ENCODE measurements at regions not wholly inside any gene's neighbourhood (a gene's known extent, or its start where the extent isn't known, plus 50 kb on each side); places are given as distances from the start of the nearest gene placed in this dataset.

DNA sequence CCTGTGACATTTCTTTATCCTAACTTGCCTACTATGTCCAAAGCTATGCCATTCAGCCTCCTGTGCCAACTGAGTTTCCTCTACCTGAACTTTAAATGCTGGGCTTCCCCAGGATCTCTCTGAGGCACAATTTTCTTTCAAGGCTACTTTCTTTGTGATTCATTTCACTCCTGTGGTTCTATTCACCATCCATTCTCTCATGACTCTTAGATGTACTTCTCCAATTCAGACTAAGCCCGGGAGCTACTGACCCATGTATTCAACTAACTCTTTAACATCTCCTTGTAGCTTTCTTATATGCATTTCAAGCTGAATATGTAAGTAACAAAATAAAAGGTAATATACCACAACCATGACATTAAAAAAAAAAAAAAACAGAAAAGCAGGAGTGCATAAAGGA is 738.9 kb upstream of the USP15 start:
- TF ChIP-seq, protein P1, sequence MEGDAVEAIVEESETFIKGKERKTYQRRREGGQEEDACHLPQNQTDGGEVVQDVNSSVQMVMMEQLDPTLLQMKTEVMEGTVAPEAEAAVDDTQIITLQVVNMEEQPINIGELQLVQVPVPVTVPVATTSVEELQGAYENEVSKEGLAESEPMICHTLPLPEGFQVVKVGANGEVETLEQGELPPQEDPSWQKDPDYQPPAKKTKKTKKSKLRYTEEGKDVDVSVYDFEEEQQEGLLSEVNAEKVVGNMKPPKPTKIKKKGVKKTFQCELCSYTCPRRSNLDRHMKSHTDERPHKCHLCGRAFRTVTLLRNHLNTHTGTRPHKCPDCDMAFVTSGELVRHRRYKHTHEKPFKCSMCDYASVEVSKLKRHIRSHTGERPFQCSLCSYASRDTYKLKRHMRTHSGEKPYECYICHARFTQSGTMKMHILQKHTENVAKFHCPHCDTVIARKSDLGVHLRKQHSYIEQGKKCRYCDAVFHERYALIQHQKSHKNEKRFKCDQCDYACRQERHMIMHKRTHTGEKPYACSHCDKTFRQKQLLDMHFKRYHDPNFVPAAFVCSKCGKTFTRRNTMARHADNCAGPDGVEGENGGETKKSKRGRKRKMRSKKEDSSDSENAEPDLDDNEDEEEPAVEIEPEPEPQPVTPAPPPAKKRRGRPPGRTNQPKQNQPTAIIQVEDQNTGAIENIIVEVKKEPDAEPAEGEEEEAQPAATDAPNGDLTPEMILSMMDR (IDR thresholded peaks at IDR 0.05): no peak
- no peak for TF ChIP-seq EZH2phosphoT487 (IDR thresholded peaks at IDR 0.05)
- no peak for TF ChIP-seq EZH2 (IDR thresholded peaks at IDR 0.05)
